OCI-M1 (cell line): ENCODE measurements at regions not wholly inside any gene's neighbourhood (a gene's known extent, or its start where the extent isn't known, plus 50 kb on each side); places are given as distances from the start of the nearest gene placed in this dataset.
A peak's percentile ranks its signal among the peaks of the same experiment; 100 is the strongest.

Source experiments
- DNase-seq: peaks from one replicate; lab custom pipeline; 2025; lab: John Stamatoyannopoulos, UW

- no peak for DNase-seq
These were observed 177.4 kb upstream of the NECTIN1 start for GRCh38 chr11:119906376-119906775.

DNA sequence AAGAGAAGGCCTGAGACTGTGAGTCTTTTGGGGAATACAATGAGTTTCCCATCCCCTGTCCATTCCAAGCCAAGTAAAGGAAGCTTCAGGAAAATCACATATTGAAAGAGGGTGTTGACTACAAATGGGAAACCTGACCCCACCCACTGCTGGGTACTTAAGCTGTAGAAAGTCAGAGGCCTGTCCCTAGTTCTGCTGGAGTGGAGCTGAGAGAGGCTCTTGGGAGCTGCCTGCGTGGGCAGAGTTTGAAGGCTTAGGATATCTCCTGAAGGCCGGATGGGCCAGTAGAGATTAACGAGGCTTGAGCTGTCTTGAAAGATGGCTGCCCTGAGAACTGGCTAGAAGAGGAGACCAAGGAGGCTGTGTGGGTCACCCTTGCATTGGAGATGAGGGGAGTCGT, 176.2 kb upstream of the NECTIN1 start:
- DNase-seq = no peak

GRCh38 chr11:119904531-119905035, 175.6 kb upstream of the NECTIN1 start:
- no peak for DNase-seq

DNA sequence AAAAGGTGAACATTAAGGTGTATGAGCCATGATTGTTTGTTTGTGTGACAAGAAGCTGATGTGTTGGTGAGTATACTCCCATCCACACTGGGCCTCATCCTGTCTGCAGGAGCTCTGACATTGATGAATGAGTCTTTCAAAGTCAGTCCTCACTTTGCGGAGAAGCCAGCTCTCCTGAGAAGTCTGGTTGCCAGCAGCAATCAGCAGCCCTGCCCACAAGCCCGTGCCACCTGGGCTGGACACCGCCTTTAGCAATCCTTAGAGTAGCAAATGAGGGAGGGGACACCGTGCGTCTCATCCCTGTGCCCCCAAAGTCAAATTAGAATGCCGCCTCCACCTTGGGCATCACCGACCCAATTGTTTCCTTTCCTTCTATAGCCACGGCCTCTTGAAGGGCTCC, 174.8 kb upstream of the NECTIN1 start:
- DNase-seq = no peak

DNA sequence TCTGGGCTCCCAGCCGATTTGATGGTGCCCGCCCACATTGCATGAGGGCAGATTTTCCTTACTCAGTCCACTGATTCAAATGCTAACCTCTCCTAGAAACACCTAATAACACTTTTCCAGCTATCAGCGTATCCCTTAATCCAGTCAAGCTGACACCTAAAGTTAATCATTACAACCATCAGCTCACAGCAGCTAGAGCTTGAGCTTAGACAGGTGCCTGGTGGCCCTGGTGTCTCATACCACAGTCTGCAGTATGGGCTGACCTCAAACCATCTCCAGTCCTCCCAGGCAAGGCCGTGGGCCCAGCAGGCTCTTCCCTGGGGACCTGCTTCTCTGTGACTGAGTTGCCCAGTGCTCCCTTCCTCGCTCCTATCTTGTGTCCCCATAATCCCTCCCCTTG, 174.4 kb upstream of the NECTIN1 start:
- no peak for DNase-seq

DNA sequence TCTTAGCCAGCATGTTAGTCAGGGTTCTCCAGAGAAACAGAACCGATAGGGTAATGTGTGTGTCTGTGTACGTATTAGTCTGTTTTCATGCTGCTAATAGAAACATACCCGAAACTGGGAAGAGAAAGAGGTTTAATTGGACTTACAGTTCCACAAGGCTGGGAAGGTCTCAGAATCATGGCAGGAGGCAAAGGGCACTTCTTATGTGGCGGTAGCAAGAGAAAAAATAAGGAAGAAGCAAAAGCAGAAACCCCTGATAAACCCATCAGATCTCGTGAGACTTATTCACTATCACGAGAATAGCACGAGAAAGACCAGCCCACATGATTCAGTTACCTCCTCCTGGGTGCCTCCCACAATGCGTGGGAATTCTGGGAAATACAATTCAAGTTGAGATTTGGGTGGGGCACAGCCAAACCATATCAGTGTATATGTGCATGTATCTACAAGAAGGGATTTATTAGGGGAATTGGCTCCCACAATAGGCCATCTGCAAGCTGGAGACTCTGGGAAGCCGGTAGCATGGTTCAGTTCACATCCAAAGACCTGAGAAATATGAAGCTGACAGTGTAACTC, 173.7 kb upstream of the NECTIN1 start:
- DNase-seq = peak; percentile 94

DNA sequence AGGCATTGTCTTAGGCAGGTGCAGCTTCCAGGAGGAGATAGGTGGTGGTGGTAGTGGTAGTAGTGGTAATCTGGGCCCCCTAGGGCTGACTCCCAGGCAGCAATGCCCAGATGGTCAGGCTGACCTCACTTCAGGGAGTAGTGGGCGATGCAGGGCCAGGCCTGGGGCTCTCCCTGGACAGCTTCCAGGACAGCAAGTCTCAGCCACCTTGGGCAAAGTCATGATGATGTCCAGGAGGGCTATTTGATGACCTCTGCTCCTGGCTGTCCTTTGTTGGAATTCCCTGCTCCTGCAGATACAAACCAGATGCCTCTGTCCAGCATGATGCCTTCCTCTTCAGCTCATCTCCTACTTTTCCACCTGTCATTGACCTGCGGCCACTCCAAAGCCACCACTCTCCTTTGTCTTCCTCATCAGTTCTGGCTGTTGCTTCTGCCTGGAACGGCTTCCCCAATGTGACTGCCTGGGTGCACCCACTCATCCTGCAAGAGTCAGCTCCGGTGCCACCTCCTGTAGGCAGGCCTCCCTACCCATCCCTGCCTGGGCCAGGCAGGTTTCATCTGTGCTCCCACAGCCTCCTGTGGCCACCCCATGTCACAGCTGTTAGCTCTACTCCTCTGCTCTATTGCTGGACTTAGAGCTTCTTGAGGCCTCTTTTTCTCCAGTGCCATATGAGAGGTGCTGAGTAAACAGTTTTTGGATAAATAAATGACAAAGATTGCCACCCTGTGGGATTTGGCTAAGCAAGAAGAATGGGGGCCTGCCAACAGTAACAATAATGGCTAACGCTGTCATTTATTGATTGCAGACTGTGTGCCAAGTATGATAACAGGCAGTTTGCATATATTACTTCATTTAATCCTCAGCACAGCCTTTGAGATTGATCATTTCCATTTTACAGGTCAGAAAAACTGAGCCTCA, 172.9 kb upstream of the NECTIN1 start:
- no peak for DNase-seq

GRCh38 chr11:119899997-119900396, 171.0 kb upstream of the NECTIN1 start:
- DNase-seq = no peak

DNA sequence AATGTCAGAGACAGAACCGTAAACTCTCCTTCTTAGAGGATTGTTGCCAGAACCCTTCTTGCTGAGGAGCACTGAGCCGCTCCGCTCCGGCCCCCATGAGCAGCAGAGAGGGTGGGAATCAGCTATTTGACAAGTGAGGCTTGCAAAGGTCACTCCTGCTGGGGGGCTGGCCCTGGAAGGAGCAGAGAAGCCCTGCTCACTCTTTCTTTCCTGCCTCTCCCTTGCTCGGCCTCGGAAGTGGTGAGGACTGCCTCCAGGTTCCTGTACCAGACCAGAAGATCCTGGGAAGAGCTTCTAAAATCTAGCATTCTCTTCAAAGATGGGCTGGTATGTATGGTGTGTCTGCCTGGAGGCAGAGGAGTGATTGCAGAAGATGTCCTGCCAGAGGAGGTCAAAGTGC, 168.6 kb upstream of the NECTIN1 start:
- no peak for DNase-seq

DNA sequence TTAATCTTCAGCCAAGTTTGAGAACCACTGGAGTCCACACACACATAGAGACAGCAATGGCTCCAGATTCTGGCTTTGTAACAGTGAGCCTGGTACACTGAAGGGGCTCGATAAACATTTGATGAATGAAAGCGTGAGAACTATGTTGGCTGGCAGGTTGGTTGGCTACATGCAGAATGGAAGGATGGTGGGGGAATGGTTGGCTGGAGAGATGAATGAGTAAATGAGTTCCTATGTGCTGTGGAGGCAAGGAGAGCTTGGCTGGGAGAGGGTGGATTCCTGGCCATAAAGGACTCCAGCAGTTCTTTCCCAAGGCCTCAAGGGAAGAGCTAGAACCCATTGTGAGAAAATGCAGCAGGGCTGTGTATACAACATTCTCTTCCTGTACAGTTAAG, 168.0 kb upstream of the NECTIN1 start:
- no peak for DNase-seq

DNA sequence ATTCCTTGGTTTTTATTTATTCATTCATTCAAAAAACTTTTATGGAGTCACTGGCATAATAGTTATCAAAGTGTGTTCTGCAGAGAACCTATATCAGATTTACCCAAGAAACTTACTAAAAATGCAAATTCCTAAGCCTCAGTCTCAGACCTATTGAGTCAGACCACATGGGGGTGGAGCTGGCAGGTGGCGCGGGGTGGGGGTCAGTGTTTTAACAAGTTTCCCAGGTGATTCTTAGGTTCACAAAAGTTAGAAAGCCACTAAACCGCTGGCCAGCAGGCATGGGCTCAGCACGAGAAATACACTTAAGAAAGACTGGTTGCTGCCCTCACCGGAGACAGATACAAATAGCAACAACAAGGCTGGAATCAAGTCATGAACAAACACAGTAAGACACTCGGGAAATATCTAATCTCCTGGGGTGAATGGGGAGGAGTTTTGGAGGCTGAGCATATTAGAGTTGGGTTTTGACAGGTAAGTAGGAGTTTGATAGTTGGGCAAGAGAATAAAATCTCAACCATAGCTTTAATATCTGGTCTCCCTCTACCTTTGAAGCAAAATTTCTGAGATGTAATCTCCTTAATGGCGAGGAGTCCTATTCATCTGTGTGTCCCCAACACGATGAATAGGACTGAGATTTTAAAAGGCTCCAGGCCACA, 167.5 kb upstream of the NECTIN1 start:
- DNase-seq = no peak

- no peak for DNase-seq
These were observed 167.0 kb upstream of the NECTIN1 start for GRCh38 chr11:119895981-119896380.

DNA sequence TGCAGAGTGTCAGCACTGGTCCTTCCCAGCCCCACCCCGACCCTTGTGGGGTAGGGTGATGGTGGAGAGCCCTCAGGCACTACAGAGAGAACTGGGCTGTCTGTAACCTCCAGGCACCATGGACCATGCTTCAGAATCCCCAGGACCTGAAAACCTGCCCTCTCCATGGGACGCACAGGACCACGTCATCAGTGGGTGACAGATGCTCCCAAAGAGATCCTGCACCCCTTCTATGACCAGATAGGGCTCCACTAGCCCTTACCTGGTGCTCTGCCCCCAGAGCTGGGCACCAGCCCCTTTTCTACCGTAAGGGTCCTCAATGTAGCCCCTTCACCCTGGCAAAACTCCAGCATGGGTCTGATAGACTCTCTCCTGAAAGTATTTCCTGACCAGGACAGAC, 165.9 kb upstream of the NECTIN1 start:
- no peak for DNase-seq

DNA sequence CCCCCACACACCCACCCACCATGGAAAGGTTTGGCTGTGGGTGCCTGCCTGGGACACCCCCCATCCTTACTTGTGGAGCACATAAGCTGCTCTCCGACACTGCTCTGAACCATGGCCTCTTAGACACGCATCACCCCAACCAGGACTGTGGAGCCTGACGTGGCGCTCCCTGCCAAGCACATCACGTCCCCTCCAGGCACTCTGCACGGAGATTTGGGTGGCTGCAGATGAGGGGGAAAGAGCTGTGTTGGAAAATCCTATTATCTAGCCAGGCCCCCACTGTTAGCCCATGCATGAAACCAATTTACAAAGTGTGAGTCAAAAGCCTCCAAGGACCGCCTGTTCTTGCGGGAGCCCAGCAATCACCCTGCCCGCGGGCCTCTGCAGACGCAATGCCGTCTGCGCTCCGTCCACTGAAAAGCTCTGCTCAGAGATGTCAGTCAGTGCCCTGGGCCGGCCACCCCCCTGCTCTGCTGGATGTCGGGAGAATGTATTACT, 163.4 kb upstream of the NECTIN1 start:
- DNase-seq = no peak

DNA sequence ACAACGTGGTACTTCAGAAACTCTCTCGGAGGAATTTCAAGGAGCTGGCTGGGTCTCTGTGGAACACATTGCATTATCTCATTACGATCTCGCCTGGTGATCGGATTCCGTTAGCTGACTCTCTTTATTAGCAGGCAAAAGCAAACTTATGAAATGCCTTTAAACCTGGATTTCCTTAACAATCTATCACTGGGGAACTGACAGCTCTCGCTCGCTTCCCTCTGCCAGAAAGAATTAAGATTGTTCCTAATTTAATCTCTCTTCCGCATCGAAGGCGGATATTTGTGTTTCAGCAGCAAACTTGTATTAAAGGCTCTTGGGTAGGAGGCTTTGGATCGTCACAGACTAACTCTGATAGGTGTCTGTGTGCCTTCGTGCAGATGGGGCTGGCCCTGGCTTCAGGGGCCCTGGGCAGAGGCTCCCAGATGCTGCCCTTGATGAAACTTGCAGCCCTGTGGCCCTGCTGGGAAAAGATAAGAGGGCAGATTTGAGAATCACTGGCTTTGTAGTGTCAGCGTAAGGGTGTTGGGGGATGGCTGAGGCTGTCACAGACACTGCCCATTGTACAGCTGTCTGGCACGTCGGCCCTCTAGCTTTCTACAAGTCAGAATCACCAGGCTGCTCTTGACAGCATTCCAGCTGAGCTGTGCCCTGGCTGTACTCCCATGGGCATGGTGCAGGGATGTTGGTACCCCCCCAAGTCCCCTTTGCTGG, 162.2 kb upstream of the NECTIN1 start:
- DNase-seq = peak; percentile 17

DNA sequence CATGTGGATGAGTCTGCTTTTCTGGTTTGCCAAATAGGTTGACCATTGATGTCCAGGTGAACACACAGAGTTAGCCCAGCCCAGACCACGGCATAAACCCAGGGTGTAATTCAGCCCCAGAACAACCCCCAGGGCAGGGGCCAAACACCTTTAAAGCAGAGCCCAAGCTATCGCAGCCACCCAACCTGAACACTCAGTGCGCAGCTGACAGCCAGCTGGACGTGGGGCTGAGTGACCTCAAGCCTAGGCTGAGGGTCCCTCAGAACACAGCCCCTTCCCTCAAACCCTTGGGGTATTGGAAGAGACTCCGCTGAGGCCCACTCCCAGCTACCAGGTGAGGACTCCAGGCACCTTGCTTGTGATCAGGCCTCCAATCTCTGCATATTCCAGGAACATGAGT, 161.5 kb upstream of the NECTIN1 start:
- DNase-seq = no peak

GRCh38 chr11:119889728-119890280, 160.8 kb upstream of the NECTIN1 start:
- DNase-seq = no peak

GRCh38 chr11:119889111-119889510, 160.1 kb upstream of the NECTIN1 start:
- no peak for DNase-seq

GRCh38 chr11:119888119-119888518, 159.1 kb upstream of the NECTIN1 start:
- DNase-seq = no peak

DNA sequence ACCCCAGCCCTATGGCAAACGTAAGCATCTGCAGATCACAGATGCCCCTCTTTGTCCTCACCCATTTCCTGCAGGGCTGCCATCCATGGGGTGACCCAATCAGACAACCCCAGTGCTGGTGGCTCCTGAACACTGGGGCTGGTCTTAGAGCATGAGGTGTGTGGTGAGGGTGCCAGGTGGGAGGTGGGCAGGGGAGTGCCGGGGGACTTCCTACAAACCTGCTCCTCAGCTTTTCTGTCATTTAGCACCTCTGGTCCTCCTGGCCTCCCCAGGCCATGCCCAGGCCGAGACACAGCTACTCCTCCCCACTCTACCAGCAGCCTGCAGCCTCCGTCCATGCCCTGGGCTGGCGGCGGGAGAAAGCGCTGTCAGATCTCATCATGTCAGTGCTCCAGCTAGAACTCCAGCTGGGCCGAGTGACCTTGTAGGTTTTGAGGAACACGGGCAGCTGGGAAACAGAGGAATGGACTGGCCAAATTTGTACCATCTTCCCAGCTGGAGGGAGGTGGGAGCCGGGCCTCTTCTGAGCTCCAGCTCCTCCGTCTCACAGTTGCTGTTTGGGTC, 157.7 kb upstream of the NECTIN1 start:
- DNase-seq = no peak

GRCh38 chr11:119885861-119886567, 157.0 kb upstream of the NECTIN1 start:
- DNase-seq = no peak
